ENCODE measurements at regions not wholly inside any gene's neighbourhood (a gene's known extent, or its start where the extent isn't known, plus 50 kb on each side); places are given as distances from the start of the nearest gene placed in this dataset.

DNA sequence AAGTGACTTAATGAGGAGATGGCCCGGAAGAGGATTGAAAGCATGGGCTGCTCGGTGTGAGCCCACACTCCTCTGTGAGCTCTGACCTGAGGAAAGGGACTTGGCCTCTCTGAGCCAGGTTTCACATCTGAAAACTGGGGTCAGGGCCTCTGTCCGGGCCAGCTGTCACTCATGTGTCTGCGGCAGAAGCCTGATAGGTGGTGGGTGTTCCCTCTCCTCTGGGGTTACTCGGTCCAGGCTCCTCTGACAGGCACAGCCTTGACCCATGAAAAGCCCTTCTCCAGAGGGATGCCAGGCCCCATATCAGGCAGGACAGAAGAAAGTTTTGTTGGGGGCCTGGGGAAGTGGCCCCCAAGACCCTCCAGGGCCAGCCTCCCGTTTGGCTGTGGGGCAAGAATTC lies 131.4 kb downstream of the CHSY1 start:
- DNase-seq (ENCODE audit: insufficient read length, low spot score) (no peak), FAIRE-seq (no peak)
- no peak for TF ChIP-seq CTCF (IDR thresholded peaks at IDR 0.05; ENCODE audit: insufficient read depth, missing control alignments)
